ENCODE measurements at regions not wholly inside any gene's neighbourhood (a gene's known extent, or its start where the extent isn't known, plus 50 kb on each side); places are given as distances from the start of the nearest gene placed in this dataset.
"Not testable (repeated sequence)": the region's sequence is repeated elsewhere in the genome, so short reads cannot be mapped to it uniquely, and the experiment has no call there.

DNA sequence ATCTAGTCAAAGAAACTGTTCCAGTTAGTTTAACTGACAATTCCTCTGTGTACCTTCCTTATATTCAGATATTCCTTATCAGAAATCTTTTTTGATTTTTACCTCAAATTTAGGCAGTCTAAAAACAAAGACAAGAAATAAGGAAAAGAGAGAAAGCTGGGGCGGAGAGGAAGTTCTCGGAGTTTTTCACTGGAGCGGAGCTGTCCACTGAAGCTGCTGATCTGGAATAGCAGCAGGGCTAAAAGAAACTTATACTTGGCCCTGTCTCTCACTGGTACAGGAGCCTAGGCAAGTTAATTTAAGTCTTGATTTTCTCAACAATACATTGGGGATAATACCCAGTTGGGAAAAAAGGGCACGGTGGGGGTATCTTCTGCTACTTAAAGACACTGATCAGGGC lies 59.2 kb upstream of the CYP2D6 start:
- intact Hi-C loops (cut with DNase I; ENCODE audit: low total_unique reads), result no loop called here
- no peak for DNase-seq (ENCODE audit: low spot score in 2 of 2)

DNA sequence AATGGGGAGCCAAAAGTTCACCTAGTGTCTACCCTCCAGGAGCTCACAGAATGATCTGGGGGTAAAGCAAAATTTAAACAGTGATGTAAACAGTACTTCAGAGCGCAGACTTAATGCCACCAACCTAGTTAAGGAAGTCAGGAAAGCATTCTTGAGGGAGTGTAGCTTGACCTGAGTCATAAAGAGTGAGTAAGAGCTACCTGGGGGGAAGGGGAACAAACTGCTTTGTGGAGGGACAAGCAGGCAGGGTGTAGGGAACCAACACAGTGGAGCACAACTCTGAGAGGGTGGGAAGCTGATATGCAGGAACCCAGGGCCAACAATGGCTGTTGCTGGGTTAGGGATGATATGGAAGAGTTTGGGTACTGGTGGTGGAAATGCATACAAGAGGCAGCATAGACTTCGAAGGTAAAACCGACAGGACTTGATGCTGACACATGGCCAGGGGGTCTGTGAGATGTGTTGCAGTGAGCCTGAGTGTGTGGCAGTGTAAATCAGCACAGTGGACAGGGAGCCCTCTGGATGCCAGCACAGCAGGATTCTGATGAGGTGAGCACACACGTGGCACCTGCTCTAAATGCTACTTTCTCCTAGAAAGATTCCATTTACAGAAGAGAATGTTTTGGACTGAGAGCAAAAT lies 58.3 kb upstream of the CYP2D6 start:
- Histone ChIP-seq H3K27me3 (no peaks in the 10 kb centered on the region), H3K9me3 (no peaks in the 10 kb centered on the region), H3K36me3 (no peaks in the 10 kb centered on the region), H3K27ac (no peak overlapping the region), H3K4me3 (no peak overlapping the region), H3K4me1 (no peaks in the 10 kb centered on the region)
- intact Hi-C loops (cut with DNase I; ENCODE audit: low total_unique reads), result no loop called here
- TF ChIP-seq, protein P1, sequence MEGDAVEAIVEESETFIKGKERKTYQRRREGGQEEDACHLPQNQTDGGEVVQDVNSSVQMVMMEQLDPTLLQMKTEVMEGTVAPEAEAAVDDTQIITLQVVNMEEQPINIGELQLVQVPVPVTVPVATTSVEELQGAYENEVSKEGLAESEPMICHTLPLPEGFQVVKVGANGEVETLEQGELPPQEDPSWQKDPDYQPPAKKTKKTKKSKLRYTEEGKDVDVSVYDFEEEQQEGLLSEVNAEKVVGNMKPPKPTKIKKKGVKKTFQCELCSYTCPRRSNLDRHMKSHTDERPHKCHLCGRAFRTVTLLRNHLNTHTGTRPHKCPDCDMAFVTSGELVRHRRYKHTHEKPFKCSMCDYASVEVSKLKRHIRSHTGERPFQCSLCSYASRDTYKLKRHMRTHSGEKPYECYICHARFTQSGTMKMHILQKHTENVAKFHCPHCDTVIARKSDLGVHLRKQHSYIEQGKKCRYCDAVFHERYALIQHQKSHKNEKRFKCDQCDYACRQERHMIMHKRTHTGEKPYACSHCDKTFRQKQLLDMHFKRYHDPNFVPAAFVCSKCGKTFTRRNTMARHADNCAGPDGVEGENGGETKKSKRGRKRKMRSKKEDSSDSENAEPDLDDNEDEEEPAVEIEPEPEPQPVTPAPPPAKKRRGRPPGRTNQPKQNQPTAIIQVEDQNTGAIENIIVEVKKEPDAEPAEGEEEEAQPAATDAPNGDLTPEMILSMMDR (IDR thresholded peaks at IDR 0.05), result no peak
- TF ChIP-seq POLR2A (IDR thresholded peaks at IDR 0.05) (no peak), POLR2AphosphoS5 (IDR thresholded peaks at IDR 0.05) (no peak)
- DNase-seq (ENCODE audit: low spot score in 2 of 2), result no peak

More for the DNA sequence above, 59.2 kb upstream of the CYP2D6 start:
- H3K36me3 ChIP-seq, result no peaks in the 10 kb centered on the region
- no peaks in the 10 kb centered on the region for H3K4me1 ChIP-seq
- H3K27ac ChIP-seq, result no peak overlapping the region
- no peaks in the 10 kb centered on the region for H3K27me3 ChIP-seq
- TF ChIP-seq POLR2A (IDR thresholded peaks at IDR 0.05) (no peak), POLR2AphosphoS5 (IDR thresholded peaks at IDR 0.05) (no peak)
- TF ChIP-seq, protein P1 (IDR thresholded peaks at IDR 0.05), result no peak
- H3K9me3 ChIP-seq, result no peaks in the 10 kb centered on the region
- H3K4me3 ChIP-seq, result no peak overlapping the region

GRCh38 chr22:42187646-42188045 lies 57.0 kb upstream of the CYP2D6 start:
- no peak for DNase-seq (ENCODE audit: low spot score in 2 of 2)
- Histone ChIP-seq H3K27ac (no peak overlapping the region), H3K27me3 (no peaks in the 10 kb centered on the region), H3K4me1 (no peaks in the 10 kb centered on the region), H3K9me3 (no peaks in the 10 kb centered on the region), H3K4me3 (no peak overlapping the region), H3K36me3 (no peaks in the 10 kb centered on the region)
- TF ChIP-seq POLR2A (IDR thresholded peaks at IDR 0.05), result no peak
- no peak for TF ChIP-seq POLR2AphosphoS5 (IDR thresholded peaks at IDR 0.05)
- TF ChIP-seq, protein P1 (IDR thresholded peaks at IDR 0.05), result no peak
- intact Hi-C loops (cut with DNase I; ENCODE audit: low total_unique reads), result no loop called here

- Histone ChIP-seq H3K4me3 (no peak overlapping the region), H3K36me3 (no peaks in the 10 kb centered on the region), H3K4me1 (no peaks in the 10 kb centered on the region), H3K9me3 (no peaks in the 10 kb centered on the region), H3K27me3 (no peaks in the 10 kb centered on the region), H3K27ac (no peak overlapping the region)
- no peak for DNase-seq (ENCODE audit: low spot score in 2 of 2)
- no peak for TF ChIP-seq POLR2AphosphoS5 (IDR thresholded peaks at IDR 0.05)
- TF ChIP-seq, protein P1 (IDR thresholded peaks at IDR 0.05), result no peak
- no peak for TF ChIP-seq POLR2A (IDR thresholded peaks at IDR 0.05)
- intact Hi-C loops (cut with DNase I; ENCODE audit: low total_unique reads), result no loop called here
These were observed 55.4 kb upstream of the CYP2D6 start for GRCh38 chr22:42185915-42186439.

- TF ChIP-seq POLR2AphosphoS5 (IDR thresholded peaks at IDR 0.05), result no peak
- TF ChIP-seq POLR2A (IDR thresholded peaks at IDR 0.05), result no peak
- TF ChIP-seq, protein P1 (IDR thresholded peaks at IDR 0.05), result no peak
- no peak overlapping the region for H3K4me3 ChIP-seq
- H3K27ac ChIP-seq, result no peak overlapping the region
- no peaks in the 10 kb centered on the region for H3K9me3 ChIP-seq
- H3K36me3 ChIP-seq, result no peaks in the 10 kb centered on the region
- H3K4me1 ChIP-seq, result no peaks in the 10 kb centered on the region
- intact Hi-C loops (cut with DNase I; ENCODE audit: low total_unique reads), result no loop called here
- no peaks in the 10 kb centered on the region for H3K27me3 ChIP-seq
- DNase-seq (ENCODE audit: low spot score in 2 of 2), result no peak
These were observed 54.2 kb upstream of the CYP2D6 start for GRCh38 chr22:42184852-42185251.

GRCh38 chr22:42183461-42184059 lies 53.0 kb upstream of the CYP2D6 start:
- H3K9me3 ChIP-seq; H3K4me1 ChIP-seq; H3K4me3 ChIP-seq; H3K27me3 ChIP-seq; H3K36me3 ChIP-seq; intact Hi-C loops (cut with DNase I; ENCODE audit: low total_unique reads); H3K27ac ChIP-seq; DNase-seq (ENCODE audit: low spot score in 2 of 2): not testable (repeated sequence)

Measured in breast epithelium (tissue), 4 donors.